KG1 (cell line): ENCODE measurements at regions not wholly inside any gene's neighbourhood (a gene's known extent, or its start where the extent isn't known, plus 50 kb on each side); places are given as distances from the start of the nearest gene placed in this dataset.
A peak's percentile ranks its signal among the peaks of the same experiment; 100 is the strongest.

Experiments
- DNase-seq: peaks from one replicate; lab custom pipeline; 2025; lab: John Stamatoyannopoulos, UW

- no peak for DNase-seq
Observed at GRCh38 chr10:3987143-3987974, 202.3 kb upstream of the KLF6 start.

DNA sequence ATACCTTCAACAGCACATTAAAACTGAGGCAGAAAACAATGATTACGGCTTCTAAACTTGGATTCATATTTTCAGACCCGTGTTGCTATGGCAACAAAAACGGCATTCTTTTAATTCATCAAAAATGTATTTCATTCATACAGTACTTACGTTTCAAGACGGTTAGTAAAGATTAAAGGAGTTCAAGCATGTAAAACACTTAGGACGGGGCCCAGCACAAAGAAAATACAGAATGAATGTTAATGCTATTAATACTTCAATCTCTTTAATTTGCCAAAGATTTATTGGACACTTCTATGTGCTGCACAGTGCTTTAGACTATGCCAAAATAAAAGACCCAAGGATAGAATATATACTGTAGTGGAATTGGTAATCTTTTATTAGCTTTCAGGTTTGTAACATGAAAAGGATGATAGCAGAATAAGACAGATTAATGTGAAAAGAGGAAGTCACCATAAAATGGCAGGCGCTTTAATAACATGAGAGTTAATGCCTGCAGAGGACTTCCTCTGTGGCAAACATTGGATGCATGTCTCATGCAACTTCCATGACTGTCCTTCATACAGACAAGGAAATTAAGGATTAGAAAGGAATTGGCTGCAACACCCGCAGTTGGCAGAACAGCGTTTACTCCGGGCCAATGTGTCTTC, 201.6 kb upstream of the KLF6 start:
- DNase-seq, result no peak

DNA sequence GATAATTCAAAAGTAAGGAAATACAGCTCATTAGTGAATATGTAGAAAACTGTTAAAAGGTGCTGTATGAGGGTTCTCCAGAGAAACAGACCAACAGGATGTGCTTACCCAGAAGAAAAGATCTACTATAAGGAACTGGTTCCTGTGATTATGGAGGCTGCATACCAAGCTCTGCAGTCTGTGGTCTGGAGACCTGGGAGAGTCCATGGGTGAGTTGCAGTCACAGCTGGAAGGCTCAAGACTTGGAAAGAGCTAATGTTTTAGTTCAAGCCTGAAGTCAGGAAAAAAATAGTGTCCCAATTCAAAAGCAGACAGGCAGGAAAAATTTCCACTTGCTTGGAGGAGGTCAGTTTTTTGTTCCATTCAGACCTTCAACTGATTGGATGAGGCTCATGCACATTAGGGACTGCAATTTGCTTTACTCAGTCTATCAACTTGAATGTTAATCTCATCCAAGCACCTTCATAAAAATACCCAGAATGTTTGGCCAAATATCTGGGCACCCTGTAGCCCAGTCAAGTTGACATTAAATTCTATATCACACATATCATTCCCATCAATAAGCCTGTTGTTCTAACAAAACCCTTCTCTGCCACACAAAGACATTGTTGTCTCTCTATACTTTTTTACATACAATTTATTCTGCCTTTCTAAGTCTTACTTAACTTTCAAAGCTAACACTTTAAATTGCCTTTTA, 197.9 kb upstream of the KLF6 start:
- no peak for DNase-seq

- no peak for DNase-seq
Observed at GRCh38 chr10:3981300-3981699, 196.3 kb upstream of the KLF6 start.

GRCh38 chr10:3980660-3981059, 195.7 kb upstream of the KLF6 start:
- peak; percentile 31 for DNase-seq

DNA sequence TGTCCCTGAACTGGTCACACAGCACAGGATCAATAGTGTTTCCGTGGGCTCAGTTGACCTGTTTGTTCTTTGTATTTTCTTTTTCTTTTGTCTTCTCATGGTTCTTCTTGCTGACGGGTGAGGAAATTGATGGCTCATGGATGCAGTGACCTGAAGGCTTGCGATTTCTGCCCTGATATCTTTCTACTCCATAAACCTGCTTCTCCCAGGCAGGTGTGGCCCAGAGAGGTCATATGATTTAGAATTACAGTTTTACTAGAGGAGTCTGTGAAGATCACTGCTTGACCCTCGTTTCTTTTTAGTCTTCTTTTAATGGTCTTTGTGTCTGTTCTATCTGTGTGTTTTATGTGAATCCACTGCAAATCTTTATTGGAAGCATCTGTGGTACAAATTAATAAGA, 195.1 kb upstream of the KLF6 start:
- DNase-seq, result no peak

DNA sequence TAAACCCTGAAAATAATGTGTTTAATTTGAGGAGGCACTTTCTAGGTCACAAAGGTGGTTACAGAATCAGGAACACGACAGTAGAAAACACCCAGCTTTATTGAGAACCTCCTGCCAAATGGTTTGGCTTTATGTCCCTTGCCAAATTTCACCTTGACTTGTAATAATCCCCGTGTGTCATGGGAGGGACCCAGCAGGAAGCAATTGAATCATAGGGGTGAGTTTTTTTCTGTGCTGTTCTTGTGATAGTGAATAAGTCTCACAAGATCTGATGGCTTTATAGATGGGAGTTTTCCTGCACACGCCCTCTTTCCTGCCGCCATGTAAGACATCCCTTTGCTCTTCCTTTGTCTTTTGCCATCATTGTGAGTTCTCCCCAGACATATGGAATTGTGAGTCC, 193.8 kb upstream of the KLF6 start:
- DNase-seq, result no peak

DNA sequence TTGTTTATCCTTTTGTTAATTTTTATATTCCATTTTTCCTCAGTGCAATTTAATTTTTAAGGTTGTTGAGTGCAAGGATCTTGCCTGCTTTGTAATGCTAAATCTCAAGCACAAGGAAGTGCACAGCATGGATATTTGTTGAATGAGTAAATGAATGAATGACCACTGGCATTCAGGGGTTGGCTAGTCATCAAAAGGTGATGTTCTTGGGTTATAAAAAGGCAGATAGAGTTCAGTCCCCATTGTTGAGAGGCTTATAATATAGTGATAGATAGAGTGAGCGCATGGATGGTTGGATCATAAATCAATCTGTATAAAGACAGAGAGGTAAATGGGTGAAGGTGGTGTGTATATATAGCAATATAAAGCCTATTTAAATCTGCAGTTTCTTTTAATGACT, 193.2 kb upstream of the KLF6 start:
- DNase-seq, result no peak

DNA sequence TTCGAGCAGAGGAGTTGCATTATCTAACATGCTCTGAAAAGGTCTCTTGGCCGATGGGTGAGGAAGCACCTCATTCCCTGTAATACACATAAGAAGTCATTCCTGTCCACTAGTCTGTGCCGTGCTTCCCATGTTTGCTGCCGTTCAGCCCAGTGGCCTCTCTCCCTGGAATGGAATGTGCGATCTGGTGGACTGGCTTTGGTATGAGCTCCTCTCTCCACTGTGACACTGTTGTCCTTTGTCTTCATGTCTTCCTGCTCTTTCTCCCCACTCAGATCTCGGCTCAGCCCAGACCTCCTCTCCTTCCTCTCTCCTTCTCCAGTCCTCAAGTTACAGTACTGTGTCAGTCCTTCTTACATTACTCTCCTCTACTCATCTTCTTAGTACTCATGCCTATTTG, 192.8 kb upstream of the KLF6 start:
- no peak for DNase-seq

- no peak for DNase-seq
Observed at GRCh38 chr10:3976718-3977117, 191.7 kb upstream of the KLF6 start.

GRCh38 chr10:3976171-3976570, 191.2 kb upstream of the KLF6 start:
- no peak for DNase-seq

- DNase-seq, result no peak
Observed at GRCh38 chr10:3975016-3975415, 190.0 kb upstream of the KLF6 start.

DNA sequence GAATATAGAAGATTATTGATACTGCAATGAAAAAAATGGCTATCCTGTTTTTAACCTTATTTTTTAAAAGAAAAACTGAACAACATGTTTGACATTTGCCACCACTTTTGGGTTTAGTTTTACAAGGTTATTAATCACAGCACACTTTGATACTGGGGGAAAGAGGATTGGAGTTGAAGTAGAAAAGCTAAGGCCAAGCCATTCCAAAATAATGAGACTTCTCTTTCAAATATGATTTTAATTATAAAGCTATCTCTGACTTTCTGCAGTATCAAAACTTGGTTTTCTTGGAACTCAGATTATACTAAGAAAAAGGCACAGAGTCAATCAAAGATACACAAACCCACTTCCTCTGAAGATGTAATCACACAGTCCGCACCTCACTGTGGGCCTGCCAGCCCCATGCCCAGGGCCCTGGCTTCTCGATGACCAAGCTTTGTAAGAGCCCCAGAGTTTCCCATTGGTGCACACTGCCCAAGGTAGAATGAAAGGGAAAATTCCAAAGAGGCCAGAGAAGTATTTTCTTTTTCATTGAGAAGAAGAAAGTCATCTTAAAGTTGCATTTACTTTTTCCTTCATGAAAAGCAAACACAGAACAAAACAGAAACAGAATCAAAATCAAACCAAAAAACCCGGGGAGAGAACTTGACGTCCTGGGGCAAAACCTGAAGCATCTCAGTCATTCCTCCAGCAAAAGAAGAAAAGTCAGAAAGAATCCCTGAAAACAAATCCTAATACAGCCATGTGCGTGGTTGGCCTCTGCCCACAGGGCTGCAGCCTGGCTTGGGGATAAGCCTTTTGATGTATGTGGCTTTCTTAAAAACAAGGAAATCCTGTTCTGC, 187.7 kb upstream of the KLF6 start:
- DNase-seq, result no peak

DNA sequence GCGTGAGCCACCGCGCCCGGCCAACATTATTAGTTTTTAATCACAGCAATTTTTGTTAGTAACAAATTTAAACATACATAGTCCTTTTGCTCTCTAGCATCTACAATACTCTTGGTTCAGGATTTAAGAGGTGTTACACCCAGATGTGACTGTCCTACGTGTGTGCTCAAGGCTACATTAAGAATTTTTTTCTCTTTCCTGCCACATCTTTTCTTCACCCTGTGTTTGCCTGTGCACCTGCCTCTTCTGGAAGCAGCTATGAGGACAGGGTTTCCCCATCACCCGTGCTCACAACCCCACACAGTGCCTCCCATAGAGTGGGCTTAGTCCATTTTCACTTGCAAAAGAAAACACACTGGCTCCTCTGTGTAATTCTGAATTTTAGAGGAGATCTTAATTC, 186.7 kb upstream of the KLF6 start:
- no peak for DNase-seq

DNA sequence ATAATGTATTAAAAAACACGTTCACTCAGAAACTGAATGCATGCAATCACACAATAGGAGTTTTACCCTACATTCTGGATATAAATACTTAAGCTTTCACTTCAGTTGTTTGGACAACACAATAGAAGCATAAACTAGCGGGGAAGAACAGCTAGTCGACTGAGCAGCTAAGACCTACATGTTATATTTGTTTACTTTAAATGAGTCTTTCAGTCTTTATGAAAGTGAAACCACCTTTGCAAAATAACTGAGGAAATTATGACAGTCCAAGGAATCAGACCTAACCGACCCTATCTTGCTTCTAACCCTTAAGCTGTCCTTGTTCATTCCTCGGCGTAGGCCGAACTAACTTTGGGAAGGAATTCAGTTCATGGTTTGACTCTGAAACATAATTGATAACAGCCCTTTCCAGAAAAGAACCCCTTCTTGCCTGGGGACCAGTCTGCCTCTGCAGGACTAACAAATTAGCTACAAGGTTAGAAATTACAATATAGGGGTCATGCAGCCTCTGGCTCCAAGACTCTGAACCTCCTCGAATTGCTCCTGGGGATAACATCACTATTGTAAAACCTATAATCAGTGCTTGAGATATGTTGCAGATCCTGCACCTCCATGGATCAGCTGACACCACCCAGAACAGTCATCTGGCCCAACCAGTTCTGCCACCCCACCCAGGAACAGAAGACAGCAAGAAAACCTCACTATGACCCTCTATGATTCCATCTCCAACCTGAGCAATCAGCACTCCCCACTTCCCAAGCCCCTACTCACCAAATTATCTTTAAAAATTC, 185.1 kb upstream of the KLF6 start:
- no peak for DNase-seq

GRCh38 chr10:3968727-3969126, 183.7 kb upstream of the KLF6 start:
- DNase-seq, result no peak

DNA sequence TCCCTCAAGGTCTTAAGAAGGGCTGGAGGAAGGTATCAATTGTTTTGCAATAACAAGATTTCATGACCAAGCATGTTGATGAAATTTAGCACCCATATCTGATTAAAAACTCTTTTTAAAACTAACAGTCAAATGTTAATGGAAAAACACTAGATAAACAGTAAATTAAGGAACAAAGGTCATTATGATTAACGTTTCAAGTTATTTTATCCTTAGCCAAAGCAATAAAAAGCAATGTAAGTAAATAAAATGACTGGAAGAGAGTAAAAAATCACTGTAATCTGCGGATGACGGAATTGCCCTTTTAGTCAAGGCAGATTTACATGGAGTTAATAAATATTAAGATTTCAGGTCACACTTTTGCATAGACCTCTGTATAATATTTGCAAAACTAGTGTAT, 179.5 kb upstream of the KLF6 start:
- DNase-seq, result no peak

GRCh38 chr10:3963191-3963673, 178.2 kb upstream of the KLF6 start:
- no peak for DNase-seq

DNA sequence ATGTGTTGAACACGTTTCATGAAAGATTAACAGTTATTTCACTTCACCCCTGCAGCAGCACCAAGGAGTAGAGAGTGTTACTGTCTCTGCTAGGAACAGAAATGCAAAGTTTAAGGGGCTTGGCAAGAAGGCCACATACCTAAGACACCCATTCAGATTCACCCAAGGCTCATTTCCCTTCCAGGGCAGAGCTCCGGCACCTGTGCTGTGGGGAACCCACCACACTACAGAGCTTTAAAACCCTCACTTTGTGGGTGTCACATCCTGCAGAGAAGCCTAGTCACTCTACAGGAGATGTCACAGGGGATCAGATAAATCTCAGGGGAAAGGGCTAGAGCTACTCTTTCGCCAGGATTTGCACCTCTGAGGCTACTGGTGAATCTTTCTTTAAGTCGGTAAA, 176.1 kb upstream of the KLF6 start:
- DNase-seq, result no peak

GRCh38 chr10:3960496-3960895, 175.5 kb upstream of the KLF6 start:
- no peak for DNase-seq
